GM21515 (cell line): ENCODE measurements at regions not wholly inside any gene's neighbourhood (a gene's known extent, or its start where the extent isn't known, plus 50 kb on each side); places are given as distances from the start of the nearest gene placed in this dataset.

ENCODE experiments used
- ATAC-seq: cut with Tn5 transposase; IDR thresholded peaks from one replicate; pipeline ENCODE4 v1.9.1; 2021; ENCODE audit not compliant: unreplicated experiment

DNA sequence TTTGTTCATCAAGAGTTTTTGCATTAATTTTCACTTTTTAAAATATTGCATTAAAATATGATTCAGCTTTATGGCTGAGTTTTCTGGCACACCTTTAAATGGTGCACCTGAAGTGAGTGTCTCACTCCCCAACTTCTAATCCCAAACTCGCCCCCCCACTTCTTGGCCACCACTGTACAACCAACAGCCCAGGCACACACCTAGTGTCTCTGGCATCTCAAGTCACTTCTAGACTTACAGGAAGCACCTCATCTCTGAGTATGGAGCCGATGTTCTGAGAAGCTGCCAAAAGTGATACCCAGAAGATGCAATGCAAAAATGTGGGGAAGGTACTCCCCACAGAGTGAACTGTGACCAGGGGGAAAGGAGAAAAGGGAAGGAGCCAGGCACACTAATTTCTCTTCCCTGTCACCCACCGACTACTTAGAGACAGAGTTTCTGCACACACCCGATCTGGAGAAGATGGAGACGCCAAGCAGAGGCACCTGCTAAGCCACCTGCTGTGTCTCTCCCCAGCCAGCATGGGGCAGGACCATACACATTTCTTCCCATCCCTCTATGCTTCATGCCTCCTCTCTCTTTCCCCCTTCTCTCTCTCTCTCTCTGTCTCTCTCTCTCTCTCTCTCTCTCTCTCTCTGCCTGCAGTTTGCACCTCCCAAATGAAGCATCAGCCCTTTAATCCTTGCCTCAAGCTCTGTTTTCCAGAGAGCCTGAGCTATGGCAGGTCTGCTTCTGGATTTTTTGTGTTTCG is 155.3 kb upstream of the ZNF507 start:
- ATAC-seq = no peak

DNA sequence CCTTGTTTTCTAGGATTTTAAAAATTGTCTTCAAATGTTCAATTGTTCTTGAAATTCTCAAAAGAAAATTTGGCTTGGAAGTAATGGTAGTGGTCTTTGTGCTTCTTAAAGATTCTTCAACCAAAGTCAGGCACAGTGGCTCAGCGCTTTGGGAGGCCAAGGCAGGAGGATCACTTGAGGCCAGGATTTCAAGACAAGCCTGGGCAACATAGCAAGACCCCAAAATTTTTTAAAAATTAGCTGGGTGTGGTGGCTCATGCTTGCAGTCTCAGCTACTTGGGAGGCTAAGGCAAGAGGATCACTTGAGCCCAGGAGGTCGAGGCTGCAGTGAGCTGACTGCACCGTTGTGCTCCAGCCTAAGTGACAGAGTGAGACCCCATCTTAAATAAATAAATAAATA is 153.5 kb upstream of the ZNF507 start:
- no peak for ATAC-seq

DNA sequence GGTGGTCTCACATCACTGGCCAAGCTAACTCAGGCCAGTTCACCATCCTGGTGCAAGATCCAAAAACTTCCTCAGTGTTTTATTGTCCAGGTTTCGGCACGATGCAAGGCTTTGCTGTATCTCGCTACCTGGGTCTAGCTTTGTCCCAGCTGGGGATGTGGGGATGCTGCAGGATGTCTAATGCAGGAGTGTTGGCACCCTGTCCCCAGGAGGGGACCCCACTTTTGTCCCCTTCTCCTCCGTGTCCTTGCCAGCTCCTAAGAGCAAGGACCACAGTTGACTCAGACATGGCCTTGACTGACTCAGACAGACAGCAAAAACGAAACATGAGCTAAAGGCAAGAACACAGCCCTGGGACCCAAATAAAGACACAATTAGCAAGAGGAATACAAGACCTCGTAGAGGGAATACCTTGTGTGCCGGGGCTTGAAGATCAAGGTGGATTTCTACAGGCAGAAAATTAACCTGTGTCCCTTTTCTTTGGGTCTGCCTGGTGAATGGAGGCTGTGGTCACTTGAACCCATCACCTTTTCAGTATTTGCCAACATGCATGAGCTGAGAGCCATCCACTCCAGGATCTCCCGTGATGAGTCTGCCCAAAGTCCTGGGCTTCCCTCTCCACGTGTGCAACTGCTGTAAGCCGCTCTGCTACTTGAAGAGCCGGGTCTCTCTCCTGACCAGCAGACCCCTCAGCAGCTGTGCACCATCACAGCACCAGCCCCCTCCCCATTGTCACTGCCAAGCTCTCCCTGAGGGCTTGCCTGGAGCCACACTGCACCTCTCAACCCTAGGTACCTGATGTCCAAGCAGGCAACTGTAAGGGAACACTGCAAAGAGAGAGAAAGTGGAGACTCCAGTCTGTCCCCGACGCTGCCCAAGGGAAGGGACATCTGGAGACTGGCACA is 149.5 kb upstream of the ZNF507 start:
- no peak for ATAC-seq

DNA sequence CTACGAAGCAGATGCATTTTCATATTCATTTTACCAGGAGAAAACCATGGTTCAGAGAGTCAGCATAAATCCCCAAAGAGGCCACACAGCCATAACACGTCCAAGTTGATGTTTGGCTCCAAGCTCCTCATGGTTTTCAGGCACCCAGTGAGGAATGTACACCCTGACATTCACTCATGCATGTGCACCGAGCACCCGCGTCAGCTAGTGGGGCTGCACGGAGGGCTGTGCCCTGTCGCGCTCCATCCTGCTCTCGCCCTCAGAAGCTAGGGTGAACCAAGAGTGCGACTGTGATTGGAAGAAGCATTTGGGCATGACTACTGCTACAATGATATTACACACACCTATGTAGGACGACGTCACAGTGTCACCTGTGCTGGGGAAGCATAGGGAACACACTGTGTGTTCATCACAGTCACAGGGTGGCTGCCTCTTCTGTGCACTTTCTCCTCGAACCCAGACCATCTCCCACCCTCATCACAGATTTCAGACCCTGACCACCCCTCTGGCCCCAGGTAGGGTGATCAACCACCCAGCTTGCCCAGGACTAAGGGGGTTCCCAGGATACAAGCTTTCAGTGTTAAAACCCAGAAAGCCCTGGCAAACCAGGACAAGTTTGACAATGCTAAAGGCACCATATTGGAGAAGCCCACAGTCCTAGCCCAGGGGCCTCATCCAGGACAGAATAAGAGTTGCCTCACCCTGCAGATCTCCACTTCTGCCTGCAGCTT is 148.6 kb upstream of the ZNF507 start:
- no peak for ATAC-seq

DNA sequence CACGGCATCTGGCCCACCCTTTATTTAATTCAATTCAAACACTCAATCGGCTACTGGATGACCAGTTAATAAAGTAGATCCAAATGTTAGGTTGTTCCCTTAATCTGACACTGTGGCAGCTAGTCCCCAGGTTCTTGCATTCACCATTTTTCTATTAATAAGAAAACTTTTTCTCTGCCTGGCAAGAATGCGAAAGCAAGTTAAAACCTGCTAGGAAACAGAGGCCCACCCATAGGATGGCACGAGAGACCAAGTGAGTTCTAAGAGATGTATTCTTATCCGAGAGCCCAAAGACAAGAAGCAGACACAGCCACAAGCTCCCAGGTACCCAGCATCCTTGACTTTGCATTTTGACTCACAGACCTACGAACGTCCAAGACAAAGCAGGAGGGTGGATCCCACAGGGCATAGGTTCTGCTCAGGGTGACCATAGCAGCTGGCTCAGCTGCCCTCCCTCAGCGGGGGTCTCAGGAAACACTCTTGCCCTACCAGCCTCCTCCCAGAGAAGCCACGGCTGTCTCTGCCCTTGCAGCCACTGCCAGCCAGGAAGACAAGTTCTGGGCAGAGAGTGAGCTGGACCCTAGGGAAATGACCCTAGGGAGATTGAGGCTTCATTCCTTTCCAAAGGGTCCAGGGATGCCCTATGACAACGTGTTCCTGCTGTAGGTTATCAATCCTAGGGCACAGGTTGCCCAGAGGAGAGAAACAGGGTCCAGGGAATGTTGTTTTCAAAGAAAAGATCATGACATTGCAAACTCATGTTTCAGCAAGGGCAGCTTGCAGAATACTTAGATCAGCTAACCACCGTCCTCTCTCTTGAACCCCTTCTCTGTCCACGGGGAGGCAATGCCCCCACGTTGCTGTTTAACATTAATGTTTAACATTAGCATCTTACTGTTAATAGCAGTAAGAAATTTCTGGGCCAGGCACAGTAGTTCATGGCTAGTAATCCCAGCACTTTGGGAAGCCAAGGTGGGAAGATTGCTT is 147.2 kb upstream of the ZNF507 start:
- no peak for ATAC-seq

DNA sequence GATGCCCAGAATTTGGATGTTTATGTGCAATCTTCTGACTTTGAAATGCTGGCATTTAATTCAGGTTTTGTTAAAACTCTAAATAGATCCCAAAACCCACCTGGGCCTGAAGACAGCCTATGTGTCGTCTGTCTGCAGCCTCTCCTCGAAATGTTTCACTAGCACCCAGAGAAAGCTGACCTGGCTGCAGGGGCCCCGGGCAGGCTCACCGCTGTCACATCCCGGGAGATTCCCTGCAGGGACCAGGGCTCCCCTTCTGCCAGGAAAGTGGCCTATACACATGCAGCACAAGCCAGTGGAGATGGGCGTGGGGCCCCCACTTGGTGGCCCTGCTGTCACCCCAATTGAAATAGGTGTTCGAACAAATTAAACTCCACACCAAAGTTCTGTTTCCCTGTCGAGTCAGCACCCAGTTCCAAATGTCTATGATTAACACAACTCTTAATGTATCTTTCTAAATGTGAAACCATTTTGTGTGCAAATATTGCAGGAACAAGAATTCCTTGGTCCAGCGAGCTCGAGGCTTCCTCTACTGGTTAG is 145.8 kb upstream of the ZNF507 start:
- ATAC-seq = no peak

DNA sequence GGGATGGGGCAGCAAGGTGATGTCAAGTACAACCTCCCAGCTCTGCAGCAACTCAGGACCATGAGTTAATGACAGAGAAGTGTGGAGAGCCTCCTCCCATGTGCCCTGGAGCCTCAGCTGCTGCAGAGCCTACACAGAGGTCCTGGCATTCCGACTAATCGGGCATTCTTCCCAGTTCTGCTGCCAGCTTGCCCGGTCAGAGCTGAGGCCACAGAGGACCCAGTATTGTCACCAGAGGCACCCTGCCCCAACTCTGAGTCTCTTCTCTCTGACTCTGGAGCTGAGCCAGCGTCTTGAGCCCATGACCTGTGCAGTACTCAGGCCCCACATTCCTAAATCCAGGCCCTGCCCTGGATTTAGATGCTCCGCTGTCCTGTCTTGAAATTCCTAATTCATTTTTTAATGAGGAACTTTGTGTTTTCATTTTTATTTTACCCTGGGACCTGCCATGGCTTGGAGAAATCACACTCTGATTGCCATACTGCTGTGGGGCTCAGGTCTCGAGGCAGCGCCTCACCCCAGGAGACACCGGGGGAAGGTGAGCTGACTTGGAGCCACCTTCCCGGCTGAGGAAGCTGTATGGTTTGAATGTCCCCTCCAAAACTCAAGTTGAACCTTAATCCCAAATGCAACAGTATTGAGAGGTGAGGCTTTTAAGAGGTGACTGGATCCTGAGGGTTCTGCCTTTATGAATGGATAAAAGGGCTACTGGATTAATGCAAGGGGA is 144.9 kb upstream of the ZNF507 start:
- ATAC-seq = no peak

DNA sequence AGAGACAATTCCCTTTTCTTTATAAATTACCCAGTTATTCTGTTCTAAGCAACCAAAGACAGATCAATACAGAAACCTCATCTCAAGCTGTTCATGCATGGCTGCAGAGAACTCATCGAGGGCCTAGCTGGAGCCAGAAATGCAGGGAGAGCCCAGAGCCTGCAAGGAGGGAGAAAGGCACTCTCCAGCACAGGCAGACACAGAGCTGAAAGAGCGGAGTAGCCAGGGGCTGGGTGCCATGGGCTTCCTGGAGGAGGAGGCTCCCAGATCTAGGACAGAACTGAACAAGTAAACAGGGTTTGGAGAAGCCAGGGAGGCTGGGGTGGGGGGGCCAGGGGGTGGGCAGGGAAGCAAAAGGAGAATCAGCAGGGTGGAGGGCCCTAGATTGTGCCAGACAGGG is 144.2 kb upstream of the ZNF507 start:
- no peak for ATAC-seq

DNA sequence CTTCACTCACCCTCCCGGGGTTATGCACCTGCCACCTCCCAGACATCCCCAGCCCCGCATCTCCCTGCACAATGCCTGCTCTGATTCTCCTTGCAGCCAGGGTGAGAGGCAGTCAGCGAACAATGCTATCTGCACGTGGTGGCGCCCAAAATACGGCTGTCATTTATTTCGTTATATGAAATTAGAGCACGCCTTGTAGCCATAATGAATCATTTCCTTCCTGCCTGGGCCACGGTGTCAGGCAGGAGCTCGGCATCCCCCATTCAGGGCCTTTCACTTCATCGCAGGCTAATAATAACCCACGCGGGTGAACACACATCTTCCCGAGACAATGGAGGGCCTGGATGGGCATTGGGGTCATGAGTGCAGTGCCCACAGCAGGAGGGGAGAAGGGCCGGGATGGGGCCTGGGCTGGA is 143.8 kb upstream of the ZNF507 start:
- no peak for ATAC-seq

DNA sequence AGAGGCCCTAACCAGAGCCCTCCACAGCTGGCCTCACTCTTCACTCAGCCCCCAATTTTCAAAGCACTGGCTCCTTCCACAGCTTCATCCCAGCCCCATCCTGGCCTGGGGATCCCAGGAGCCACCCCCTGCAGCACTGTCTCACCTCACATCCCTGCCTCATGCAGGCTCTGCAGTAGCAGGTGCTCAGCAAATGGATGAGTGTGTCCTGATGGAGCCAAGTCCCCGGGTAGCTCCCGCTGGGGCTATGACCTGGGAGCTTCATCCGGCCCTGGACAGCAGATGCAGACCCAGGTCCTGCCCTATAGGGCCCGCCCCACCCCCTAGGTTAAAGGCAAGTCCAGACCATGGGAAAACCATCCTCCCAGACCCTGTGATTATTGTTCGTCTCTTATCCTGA is 143.2 kb upstream of the ZNF507 start:
- no peak for ATAC-seq

DNA sequence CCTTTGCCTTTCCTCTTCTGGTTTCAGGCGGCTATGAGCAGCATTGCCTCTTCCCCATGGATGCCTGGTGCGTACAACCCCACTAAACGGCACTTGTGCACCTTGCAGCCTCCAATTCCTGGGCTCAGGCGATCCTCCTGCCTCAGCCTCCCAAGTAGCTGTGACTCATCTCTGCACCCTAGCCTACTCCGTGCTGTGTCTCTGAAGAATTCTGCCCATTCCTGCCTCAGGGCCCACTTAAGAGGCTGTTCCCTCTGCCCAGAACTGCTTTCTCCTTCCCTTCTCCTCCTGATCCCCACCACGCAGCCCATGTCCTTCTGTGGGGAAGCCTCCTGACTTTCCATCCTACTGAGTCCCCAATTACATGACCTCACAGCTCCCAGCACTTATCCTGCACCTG is 142.2 kb upstream of the ZNF507 start:
- no peak for ATAC-seq

DNA sequence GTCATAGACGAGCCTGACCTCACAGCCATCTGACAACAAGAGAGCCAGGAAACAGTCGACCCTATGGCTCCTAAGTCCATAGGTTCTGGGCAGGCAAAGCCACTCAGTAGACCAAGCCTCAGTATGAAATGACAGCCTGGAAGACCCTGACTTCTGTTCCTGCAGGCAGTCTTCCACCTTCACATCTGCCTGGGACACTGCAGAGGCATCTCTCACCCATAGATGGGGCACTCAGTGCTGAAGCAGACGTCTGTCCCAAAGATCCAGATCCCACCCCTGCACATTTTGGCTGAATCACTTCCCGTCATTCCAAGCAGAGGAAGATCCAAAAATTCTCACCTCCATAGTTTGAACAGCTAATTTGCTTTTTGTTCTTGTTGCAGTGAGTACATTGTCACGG is 139.3 kb upstream of the ZNF507 start:
- ATAC-seq = no peak

DNA sequence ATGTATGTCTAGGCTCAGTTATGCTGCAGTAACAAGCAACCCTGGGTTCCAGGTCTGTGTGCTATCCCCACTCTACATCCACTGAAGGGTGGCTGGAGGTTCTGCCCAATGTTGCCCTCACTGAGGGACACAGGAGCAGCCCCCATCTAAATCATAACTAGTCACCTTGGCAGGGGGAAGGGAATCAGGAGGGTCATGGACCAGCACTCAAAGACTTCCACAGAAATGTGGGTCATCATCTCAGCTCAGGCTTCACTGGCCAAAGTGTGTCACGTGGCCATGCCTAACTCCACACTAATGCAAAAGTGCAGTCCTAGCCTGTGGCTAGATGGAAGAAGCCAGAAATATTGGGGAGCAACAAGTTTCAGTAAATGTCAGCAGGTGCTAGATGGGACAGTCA is 137.3 kb upstream of the ZNF507 start:
- no peak for ATAC-seq

DNA sequence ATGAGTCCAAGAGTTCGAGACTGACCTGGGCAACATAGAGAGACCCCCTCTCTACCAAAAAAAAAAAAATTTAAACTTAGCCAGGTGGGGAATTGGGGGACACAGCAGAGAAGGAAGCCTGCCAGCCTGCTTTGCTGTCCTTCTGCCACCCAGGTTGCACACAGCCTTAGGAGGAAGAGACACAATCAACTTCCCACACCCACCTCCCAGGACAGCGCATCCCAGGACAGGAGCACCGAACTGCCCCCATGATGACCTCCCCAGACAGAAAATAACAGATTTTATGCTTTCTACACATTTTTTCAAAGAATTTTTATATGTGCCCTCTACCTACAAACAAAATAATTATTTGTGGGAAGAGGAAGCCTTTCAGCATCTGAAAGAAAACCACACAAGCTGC is 126.0 kb upstream of the ZNF507 start:
- ATAC-seq = no peak

DNA sequence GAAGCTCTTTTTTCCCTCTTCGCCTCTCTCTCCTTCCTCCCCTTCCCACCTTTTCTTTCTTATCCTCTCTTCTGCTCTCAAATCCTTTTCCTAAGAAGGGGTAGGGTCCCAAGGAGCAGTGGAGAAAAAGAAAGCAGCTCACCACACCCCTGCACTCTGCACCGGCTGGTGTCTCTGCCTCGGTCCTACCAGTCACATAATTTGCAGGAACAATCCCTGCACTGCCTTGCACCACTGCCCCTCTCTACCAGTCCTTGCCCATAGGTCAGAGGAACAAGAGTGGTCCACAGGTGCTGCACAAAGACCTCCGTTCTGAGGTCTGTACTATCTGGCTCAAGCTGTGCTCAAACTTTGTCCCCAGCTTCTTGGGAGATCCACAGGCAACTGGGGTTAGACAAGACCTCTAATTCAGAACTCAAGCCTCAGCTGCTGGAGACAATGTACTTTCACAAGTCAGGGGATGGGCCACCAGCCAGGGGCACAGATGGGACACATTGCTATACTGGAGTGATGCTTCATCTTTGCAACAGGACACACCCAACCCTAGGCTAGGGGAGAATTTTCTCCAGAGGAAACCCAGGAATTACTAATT is 125.4 kb upstream of the ZNF507 start:
- no peak for ATAC-seq

DNA sequence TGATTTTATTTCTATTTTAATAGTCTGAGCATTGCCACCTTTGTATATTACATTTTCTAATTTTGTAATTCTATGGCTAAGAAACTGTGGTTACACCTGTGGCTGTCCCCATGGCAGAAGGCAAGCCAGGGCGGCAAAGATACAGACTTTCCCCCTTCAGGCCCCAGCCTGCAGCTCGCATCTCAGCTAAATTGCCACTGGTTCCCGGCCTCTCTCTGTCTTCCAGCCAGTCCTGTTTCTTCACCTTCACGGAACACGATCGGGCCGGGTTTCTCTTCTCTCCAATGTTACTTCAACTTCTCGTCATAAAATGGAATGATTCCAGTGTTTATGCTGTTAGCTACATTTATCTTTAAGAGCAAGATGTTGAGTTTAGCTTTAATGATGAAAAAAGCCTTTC is 124.5 kb upstream of the ZNF507 start:
- ATAC-seq = no peak

DNA sequence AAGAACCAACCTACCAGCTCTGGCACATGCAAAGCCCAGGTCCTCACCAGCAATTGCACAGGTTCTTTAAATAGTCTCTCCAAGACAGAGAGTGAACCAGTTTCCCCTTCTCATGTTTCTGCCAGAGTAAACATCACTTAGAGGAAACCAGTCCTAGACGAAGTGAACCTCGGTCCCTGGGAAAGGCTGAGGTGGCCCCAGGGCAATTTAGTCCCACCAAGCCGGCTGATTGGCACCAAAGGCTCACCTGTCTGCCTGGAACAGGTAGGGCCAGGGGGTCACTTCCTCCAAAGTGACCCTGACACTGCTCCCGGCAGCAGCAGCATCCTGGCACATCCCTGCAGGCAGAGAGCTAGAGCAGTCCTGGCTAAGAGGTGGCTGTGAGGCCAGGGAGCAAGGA is 122.9 kb upstream of the ZNF507 start:
- no peak for ATAC-seq

DNA sequence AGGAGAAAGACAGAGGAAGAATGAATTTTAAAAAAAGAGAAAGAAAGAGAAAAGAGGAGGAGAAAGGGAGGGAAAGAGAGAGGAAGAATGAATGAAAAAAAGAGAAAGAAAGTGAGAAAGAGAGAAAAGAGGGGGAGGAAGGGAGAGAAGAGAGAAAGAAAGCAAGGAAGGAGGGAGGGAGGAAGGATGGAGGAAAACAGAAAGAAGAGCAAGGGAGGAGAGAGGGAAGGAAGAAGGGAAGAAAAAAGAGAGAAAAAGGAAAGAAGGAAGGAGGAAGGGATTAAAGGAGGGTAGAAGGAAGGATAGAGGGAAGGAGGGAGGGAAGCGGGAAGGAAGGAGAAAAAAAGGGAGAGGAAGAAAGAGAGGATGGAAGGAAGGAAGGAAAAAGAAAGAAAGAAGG is 122.3 kb upstream of the ZNF507 start:
- ATAC-seq = no peak
